Fibroblast of lung (primary cell): ENCODE measurements at regions not wholly inside any gene's neighbourhood (a gene's known extent, or its start where the extent isn't known, plus 50 kb on each side); places are given as distances from the start of the nearest gene placed in this dataset.
"Not testable (repeated sequence)": the region's sequence is repeated elsewhere in the genome, so short reads cannot be mapped to it uniquely, and the experiment has no call there.

ENCODE experiments used
- DNase-seq, 2 donors: peaks; one replicate each; pipeline versions ENCODE4 v3.0.0 to v3.0.0-alpha.2; 2010; ENCODE audit warnings: low read depth in 2 of 2
- H2AFZ ChIP-seq: 2 replicates; pipeline ENCODE4 v1.5.1; 2012; ENCODE audit warnings: low read length, control low read depth, inconsistent platforms
- H3K27ac ChIP-seq: 2 replicates; pipeline ENCODE4 v1.5.1; 2011; ENCODE audit warnings: low read length, control low read depth; ENCODE audit not compliant: insufficient read depth
- H3K27me3 ChIP-seq: 2 replicates; pipeline ENCODE4 v1.5.1; 2011; ENCODE audit warnings: mild to moderate bottlenecking, low read length; ENCODE audit not compliant: control insufficient read depth, insufficient read depth
- H3K36me3 ChIP-seq: 2 replicates; pipeline ENCODE4 v1.5.1; 2011; ENCODE audit warnings: low read length; ENCODE audit not compliant: control insufficient read depth, insufficient read depth
- H3K4me1 ChIP-seq: 2 replicates; pipeline ENCODE4 v1.5.1; 2011; ENCODE audit warnings: low read length; ENCODE audit not compliant: control insufficient read depth, insufficient read depth; ENCODE audit errors: extremely low read depth
- H3K4me2 ChIP-seq: 2 replicates; pipeline ENCODE4 v1.5.1; 2011; ENCODE audit warnings: low read length, control low read depth; ENCODE audit not compliant: insufficient read depth; ENCODE audit errors: extremely low read depth
- H3K4me3 ChIP-seq, 4 experiments: fragments of 200-600 bp in 1 of 4; sonication (generic) in 1 of 4; replicated peaks in 1 of 4; 2 replicates each; pipeline ENCODE4 v1.5.1; 2011 to 2016; ENCODE audit warnings: low read length in 4 of 4, low read depth in 3 of 4, mild to moderate bottlenecking in 3 of 4, control low read depth in 2 of 4, inconsistent platforms in 1 of 4, mixed read lengths in 1 of 4; ENCODE audit not compliant: insufficient read depth in 1 of 4; ENCODE audit errors: control extremely low read depth in 1 of 4
- H3K79me2 ChIP-seq: 2 replicates; pipeline ENCODE4 v1.5.1; 2012; ENCODE audit warnings: mild to moderate bottlenecking, low read length, inconsistent platforms; ENCODE audit not compliant: control insufficient read depth, insufficient read depth
- H3K9ac ChIP-seq: 2 replicates; pipeline ENCODE4 v1.5.1; 2011; ENCODE audit warnings: mild to moderate bottlenecking, low read length, control low read depth; ENCODE audit not compliant: insufficient read depth
- H3K9me3 ChIP-seq: 2 replicates; pipeline ENCODE4 v1.5.1; 2012; ENCODE audit warnings: low read depth, low read length; ENCODE audit not compliant: control insufficient read depth, insufficient read depth
- H4K20me1 ChIP-seq: 2 replicates; pipeline ENCODE4 v1.5.1; 2011; ENCODE audit warnings: low read length; ENCODE audit not compliant: control insufficient read depth, insufficient read depth; ENCODE audit errors: extremely low read depth
- CTCF ChIP-seq, 2 donors: IDR thresholded peaks in 1 of 2; conservative IDR thresholded peaks in 1 of 2; 1 replicate in 1 of 2; 2 replicates in 1 of 2; pipeline ENCODE4 v1.5.1; 2011 to 2012; ENCODE audit warnings: low read length in 2 of 2, control low read depth in 1 of 2, inconsistent platforms in 1 of 2, low read depth in 1 of 2, mild to moderate bottlenecking in 1 of 2
- EZH2 ChIP-seq: IDR thresholded peaks from 2 replicates; pipeline ENCODE4 v1.5.1; 2012; ENCODE audit warnings: low read length, control low read depth, mild to moderate bottlenecking; ENCODE audit errors: missing control alignments

GRCh38 chr2:44061469-44061868 is 65.7 kb upstream of the LRPPRC start:
- Histone ChIP-seq H4K20me1 (no peaks in the 10 kb centered on the region), H3K9ac (no peak overlapping the region), H3K79me2 (no peaks in the 10 kb centered on the region), H3K27me3 (peaks cover 6% of the 10 kb centered on the region), H3K4me1 (no peaks in the 10 kb centered on the region), H3K9me3 (no peaks in the 10 kb centered on the region), H3K27ac (no peak overlapping the region), H3K4me3 (no peak overlapping the region), H3K36me3 (no peaks in the 10 kb centered on the region), H3K4me2 (no peak overlapping the region), H2AFZ (no peak overlapping the region)
- DNase-seq = no peak
- TF ChIP-seq EZH2 (no peak), CTCF (conservative IDR thresholded peaks at IDR 0.05 in 1 of 2, IDR thresholded peaks at IDR 0.05 in 1 of 2; ENCODE audit: low read depth in 1 of 2, low read length in 2 of 2) (no peak)

GRCh38 chr2:44061876-44062275 is 66.1 kb upstream of the LRPPRC start:
- TF ChIP-seq EZH2 = no peak
- H3K9me3 ChIP-seq = no peaks in the 10 kb centered on the region

GRCh38 chr2:44063033-44063432 is 67.2 kb upstream of the LRPPRC start:
- no peaks in the 10 kb centered on the region for H3K9me3 ChIP-seq
- TF ChIP-seq CTCF (conservative IDR thresholded peaks at IDR 0.05 in 1 of 2, IDR thresholded peaks at IDR 0.05 in 1 of 2; ENCODE audit: low read depth in 1 of 2, low read length in 2 of 2) = no peak
- TF ChIP-seq EZH2 = no peak
- H4K20me1 ChIP-seq = no peaks in the 10 kb centered on the region
- H3K4me1 ChIP-seq = no peaks in the 10 kb centered on the region
- H3K9ac ChIP-seq = no peak overlapping the region
- no peak overlapping the region for H2AFZ ChIP-seq
- H3K4me3 ChIP-seq = no peak overlapping the region
- DNase-seq = no peak
- no peak overlapping the region for H3K27ac ChIP-seq
- H3K4me2 ChIP-seq = no peak overlapping the region
- H3K36me3 ChIP-seq = no peaks in the 10 kb centered on the region
- peaks cover 6% of the 10 kb centered on the region for H3K27me3 ChIP-seq
- H3K79me2 ChIP-seq = no peaks in the 10 kb centered on the region

More at GRCh38 chr2:44061876-44062275, 66.1 kb upstream of the LRPPRC start:
- Histone ChIP-seq H4K20me1 (no peaks in the 10 kb centered on the region), H3K4me3 (no peak overlapping the region), H3K27me3 (peaks cover 6% of the 10 kb centered on the region), H2AFZ (no peak overlapping the region), H3K36me3 (no peaks in the 10 kb centered on the region), H3K4me1 (no peaks in the 10 kb centered on the region), H3K9ac (no peak overlapping the region), H3K4me2 (no peak overlapping the region), H3K27ac (no peak overlapping the region), H3K79me2 (no peaks in the 10 kb centered on the region)
- no peak for DNase-seq

GRCh38 chr2:44064281-44064680 is 68.5 kb upstream of the LRPPRC start:
- not testable (repeated sequence) for H3K4me3 ChIP-seq, H3K4me2 ChIP-seq, DNase-seq, H4K20me1 ChIP-seq, H3K9me3 ChIP-seq, H3K27ac ChIP-seq, H3K27me3 ChIP-seq, H3K4me1 ChIP-seq, H3K9ac ChIP-seq, H3K79me2 ChIP-seq, H2AFZ ChIP-seq, H3K36me3 ChIP-seq

GRCh38 chr2:44067012-44067790 is 71.4 kb upstream of the LRPPRC start:
- not testable (repeated sequence) for H2AFZ ChIP-seq, H4K20me1 ChIP-seq, H3K4me1 ChIP-seq, H3K9me3 ChIP-seq, H3K9ac ChIP-seq, H3K27me3 ChIP-seq, H3K27ac ChIP-seq, H3K4me3 ChIP-seq, H3K79me2 ChIP-seq, H3K4me2 ChIP-seq, H3K36me3 ChIP-seq, DNase-seq
